Epithelial cell of proximal tubule (primary cell): ENCODE measurements at regions not wholly inside any gene's neighbourhood (a gene's known extent, or its start where the extent isn't known, plus 50 kb on each side); places are given as distances from the start of the nearest gene placed in this dataset.

Experiments
- DNase-seq: peaks from one replicate; pipeline ENCODE4 v3.0.0-alpha.2; 2011; ENCODE audit warnings: low read depth
- H3K4me3 ChIP-seq: 2 replicates; pipeline ENCODE4 v1.5.1; 2011; ENCODE audit warnings: low read depth, mild to moderate bottlenecking, low read length
- CTCF ChIP-seq: conservative IDR thresholded peaks from 2 replicates; pipeline ENCODE4 v1.5.1; 2012; ENCODE audit warnings: low read depth, mild to moderate bottlenecking, low read length

- TF ChIP-seq CTCF: no peak
- DNase-seq: no peak
- H3K4me3 ChIP-seq: no peak overlapping the region
Observed at GRCh38 chr6:87873556-87873955, 171.5 kb upstream of the AKIRIN2 start.

- DNase-seq: no peak
- no peak for TF ChIP-seq CTCF
- H3K4me3 ChIP-seq: no peak overlapping the region
Observed at GRCh38 chr6:87870556-87870955, 168.5 kb upstream of the AKIRIN2 start.

DNA sequence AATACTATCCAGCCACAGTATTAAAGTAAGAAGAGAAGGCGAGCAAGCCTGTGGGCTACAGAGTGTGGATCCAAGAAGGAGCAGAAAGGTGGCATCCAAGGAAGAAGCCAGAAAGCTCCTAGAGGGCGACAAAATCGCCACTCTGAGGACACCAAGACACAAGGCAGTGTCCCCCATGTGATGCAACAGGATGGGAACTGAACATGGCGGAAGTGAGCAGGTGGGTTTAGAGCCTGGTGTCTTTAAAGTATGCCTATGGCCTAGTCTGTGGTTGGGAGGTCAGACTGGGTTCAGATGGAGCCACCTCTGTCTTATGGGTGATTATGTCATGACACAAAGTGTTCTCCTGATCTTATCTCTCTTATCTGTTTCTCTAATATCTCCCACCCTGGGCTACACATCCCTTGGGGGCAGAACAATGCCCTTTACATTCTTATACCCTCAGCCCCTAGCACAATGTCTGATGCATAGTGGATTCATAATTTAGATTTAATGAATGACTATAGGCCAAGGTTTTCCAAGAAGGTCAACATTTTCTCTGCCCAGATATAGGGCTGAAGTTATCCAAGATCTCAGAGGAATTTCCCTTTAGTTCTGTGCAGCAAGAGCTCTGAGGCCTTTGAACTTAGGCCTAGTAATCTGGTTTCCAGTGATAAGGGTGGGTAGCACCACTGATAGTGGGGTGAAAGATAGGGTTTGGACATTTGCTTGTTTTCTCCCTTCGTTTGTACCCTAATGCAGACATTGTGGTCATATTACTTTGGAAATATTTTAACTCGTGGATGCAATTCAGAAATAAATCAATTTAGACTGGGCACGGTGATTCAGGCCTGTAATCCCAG lies 167.3 kb upstream of the AKIRIN2 start:
- H3K4me3 ChIP-seq: no peak overlapping the region
- DNase-seq: no peak
- no peak for TF ChIP-seq CTCF

DNA sequence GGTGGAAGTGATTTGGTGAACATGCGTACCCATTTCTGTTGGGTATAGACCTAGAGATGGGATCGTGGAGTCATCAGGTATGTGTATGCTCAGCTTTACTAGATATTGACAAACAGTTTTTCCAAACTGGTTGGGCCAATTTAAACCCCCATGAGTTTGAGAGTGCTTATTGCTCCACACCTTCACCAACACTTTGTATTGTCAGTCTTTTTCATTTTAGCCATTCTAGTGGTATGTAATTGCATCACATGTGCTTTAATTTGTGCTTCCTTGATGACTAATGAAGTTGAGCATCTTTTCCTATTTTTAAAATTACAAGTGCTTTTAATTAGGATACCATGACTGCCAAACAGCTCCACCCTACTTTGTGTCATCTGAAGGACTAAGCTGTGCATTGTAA lies 158.9 kb upstream of the AKIRIN2 start:
- TF ChIP-seq CTCF: no peak
- H3K4me3 ChIP-seq: no peak overlapping the region
- DNase-seq: no peak

DNA sequence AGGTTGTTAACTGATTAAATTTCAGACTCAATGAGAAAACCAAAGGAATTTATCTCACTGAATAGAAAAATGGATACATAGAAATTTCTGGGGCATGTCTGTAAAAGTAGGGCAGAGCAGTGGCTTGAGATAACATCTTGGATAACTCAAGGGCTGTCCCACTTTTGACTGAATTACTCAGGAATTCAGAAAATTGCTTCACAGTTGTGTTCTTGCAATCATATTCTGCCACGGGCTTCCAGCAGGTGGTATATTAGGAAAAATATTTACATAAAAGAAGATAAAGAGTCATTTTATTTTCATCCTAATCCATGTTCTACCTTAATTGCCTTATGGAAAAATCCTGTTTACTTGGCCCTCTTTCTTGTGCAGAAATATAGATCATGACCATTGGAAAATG lies 156.4 kb upstream of the AKIRIN2 start:
- TF ChIP-seq CTCF: no peak
- H3K4me3 ChIP-seq: no peak overlapping the region
- no peak for DNase-seq

DNA sequence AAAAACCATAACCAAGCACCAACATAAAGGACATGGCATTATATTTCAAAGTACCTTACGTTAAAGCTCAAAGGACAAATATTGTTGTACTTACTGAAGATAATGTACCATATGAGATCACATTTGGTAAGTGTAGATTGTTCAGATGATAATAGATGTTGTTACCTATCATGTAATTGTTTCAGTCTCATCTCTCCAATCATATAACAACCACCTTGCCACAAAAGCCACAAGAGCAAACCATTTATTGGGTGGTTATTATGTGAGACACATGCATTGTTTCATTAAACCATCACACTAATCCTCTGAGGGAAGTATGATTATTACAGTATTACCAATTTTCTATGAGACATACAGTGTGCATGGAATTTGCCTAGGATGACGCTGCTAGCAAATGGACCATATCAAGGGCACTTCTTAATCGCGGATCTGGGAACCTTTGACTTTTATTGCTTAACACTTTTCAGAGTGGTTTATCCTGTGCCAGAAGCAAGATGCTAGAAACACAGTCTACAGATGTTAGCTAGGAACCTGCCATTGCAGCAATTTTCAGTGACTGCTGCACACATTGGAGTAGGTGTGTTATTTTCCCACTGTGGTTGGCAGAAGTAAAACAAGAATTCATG lies 149.8 kb upstream of the AKIRIN2 start:
- no peak overlapping the region for H3K4me3 ChIP-seq
- no peak for DNase-seq
- TF ChIP-seq CTCF: no peak
